ENCODE measurements at regions not wholly inside any gene's neighbourhood (a gene's known extent, or its start where the extent isn't known, plus 50 kb on each side); places are given as distances from the start of the nearest gene placed in this dataset.

- DNase-seq: no peak
- Histone ChIP-seq H3K4me1 (no peaks in the 10 kb centered on the region), H3K27me3 (no peaks in the 10 kb centered on the region), H3K36me3 (peaks cover 0 to 17% (median 9%) of the 10 kb centered on the region in 4 donors), H3K27ac (no peak overlapping the region), H3K4me3 (no peak overlapping the region), H3K9me3 (no peaks in the 10 kb centered on the region)
- TF ChIP-seq POLR2AphosphoS5 (IDR thresholded peaks at IDR 0.05): no peak
- no peak for TF ChIP-seq POLR2A (IDR thresholded peaks at IDR 0.05)
- TF ChIP-seq EP300 (IDR thresholded peaks at IDR 0.05; ENCODE audit: low read depth): no peak
- no peak for TF ChIP-seq CTCF (IDR thresholded peaks at IDR 0.05)
- in situ Hi-C loops (cut with MboI; ENCODE audit: low pct_ligation_motif_present in 1 of 4, low pct_unique_long_range_greater_than_20kb in 1 of 4, low sequenced_read_pairs in 3 of 4) (loop anchor here in 1 of 4 donors (25.0 kb wide), 1 partner anchor 95 kb away; no protein-coding TSS in a partner anchor), intact Hi-C loops (cut with DNase I; ENCODE audit: low total_unique reads) (no loop called here)
- 87 to 92% methylated on average over 1 of the region's 1 CpG for WGBS, 2 donors (ENCODE audit: low coverage in 1 of 2)
Measured at GRCh38 chr9:92232190-92232589, 61.3 kb downstream of the IARS1 start.

DNA sequence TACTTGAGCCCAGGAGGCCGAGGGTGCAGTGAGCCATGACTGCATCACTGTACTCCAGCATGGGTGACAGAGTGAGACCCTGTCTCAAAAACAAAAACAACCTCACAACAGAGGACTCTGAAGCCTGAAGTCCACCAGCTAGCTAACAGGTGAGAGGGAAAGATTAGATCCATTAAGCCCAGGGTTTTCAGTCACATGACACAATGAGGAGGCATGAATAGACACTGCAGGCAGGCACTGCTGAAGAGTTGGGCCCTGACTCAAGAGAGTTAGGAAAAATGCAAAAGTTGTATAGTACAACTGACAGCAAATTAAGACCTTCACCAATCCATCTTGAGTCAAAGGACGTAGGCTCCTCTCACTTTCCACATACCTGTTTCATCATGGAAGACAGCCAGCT, 64.9 kb downstream of the IARS1 start:
- Histone ChIP-seq H3K27ac (no peak overlapping the region), H3K27me3 (no peaks in the 10 kb centered on the region), H3K4me1 (no peaks in the 10 kb centered on the region), H3K4me3 (no peak overlapping the region), H3K36me3 (peaks cover 0 to 23% (median 6%) of the 10 kb centered on the region in 4 donors), H3K9me3 (no peaks in the 10 kb centered on the region)
- in situ Hi-C loops (cut with MboI; ENCODE audit: low pct_ligation_motif_present in 1 of 4, low pct_unique_long_range_greater_than_20kb in 1 of 4, low sequenced_read_pairs in 3 of 4) (loop anchor here in 1 of 4 donors (25.0 kb wide), 1 partner anchor 91 kb away; no protein-coding TSS in a partner anchor), intact Hi-C loops (cut with DNase I; ENCODE audit: low total_unique reads) (no loop called here)
- WGBS, 2 donors (ENCODE audit: low coverage in 1 of 2): 99 to 100% methylated on average over 1 to 2 of the region's 2 CpGs
- TF ChIP-seq CTCF (IDR thresholded peaks at IDR 0.05): no peak
- no peak for TF ChIP-seq POLR2AphosphoS5 (IDR thresholded peaks at IDR 0.05)
- TF ChIP-seq EP300 (IDR thresholded peaks at IDR 0.05; ENCODE audit: low read depth): no peak
- no peak for TF ChIP-seq POLR2A (IDR thresholded peaks at IDR 0.05)
- DNase-seq: no peak

DNA sequence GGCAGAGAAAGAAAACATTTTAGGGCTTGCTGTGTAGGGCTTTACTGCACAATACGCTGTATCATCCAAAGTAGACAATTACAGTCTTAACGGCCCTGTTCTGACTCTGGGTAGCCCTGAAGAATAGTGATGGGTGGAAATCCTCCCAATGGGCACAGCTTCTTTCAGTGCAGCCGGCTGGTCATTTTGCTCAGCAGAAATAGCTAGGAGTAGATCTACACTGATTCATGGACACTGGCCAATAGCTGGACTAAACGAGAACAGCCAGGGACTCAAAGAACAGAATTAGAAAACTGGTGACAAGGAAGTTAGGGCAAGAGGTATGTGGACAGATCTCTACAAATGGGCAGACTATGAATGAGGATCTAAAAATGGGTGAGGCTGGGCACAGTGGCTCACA, 69.3 kb downstream of the IARS1 start:
- TF ChIP-seq EP300 (IDR thresholded peaks at IDR 0.05; ENCODE audit: low read depth): no peak
- no peak for TF ChIP-seq POLR2A (IDR thresholded peaks at IDR 0.05)
- no peak for TF ChIP-seq POLR2AphosphoS5 (IDR thresholded peaks at IDR 0.05)
- no peak for TF ChIP-seq CTCF (IDR thresholded peaks at IDR 0.05)
- no peaks in the 10 kb centered on the region for H3K9me3 ChIP-seq
- no peaks in the 10 kb centered on the region for H3K4me1 ChIP-seq
- 30 to 91% methylated on average over 2 to 4 of the region's 4 CpGs for WGBS, 2 donors (ENCODE audit: low coverage in 1 of 2)
- H3K27me3 ChIP-seq: no peaks in the 10 kb centered on the region
- DNase-seq: no peak
- in situ Hi-C loops (cut with MboI; ENCODE audit: low pct_ligation_motif_present in 1 of 4, low pct_unique_long_range_greater_than_20kb in 1 of 4, low sequenced_read_pairs in 3 of 4) (no loop called here), intact Hi-C loops (cut with DNase I; ENCODE audit: low total_unique reads) (no loop called here)
- H3K36me3 ChIP-seq: peaks cover 0 to 35% (median 14%) of the 10 kb centered on the region in 4 donors
- H3K27ac ChIP-seq: no peak overlapping the region
- H3K4me3 ChIP-seq: no peak overlapping the region

GRCh38 chr9:92223758-92224157, 69.7 kb downstream of the IARS1 start:
- WGBS, 2 donors (ENCODE audit: low coverage in 1 of 2): 44 to 88% methylated on average over 1 to 2 of the region's 2 CpGs
- in situ Hi-C loops (cut with MboI; ENCODE audit: low pct_ligation_motif_present in 1 of 4, low pct_unique_long_range_greater_than_20kb in 1 of 4, low sequenced_read_pairs in 3 of 4): no loop called here
- no peaks in the 10 kb centered on the region for H3K4me1 ChIP-seq
- no peak overlapping the region for H3K4me3 ChIP-seq
- H3K27me3 ChIP-seq: no peaks in the 10 kb centered on the region
- no peaks in the 10 kb centered on the region for H3K9me3 ChIP-seq
- TF ChIP-seq CTCF (IDR thresholded peaks at IDR 0.05) (no peak), EP300 (IDR thresholded peaks at IDR 0.05; ENCODE audit: low read depth) (no peak), POLR2A (IDR thresholded peaks at IDR 0.05) (no peak), POLR2AphosphoS5 (IDR thresholded peaks at IDR 0.05) (no peak)
- no peak overlapping the region for H3K27ac ChIP-seq
- H3K36me3 ChIP-seq: peaks cover 0 to 33% (median 13%) of the 10 kb centered on the region in 4 donors
- no peak for DNase-seq
- intact Hi-C loops (cut with DNase I; ENCODE audit: low total_unique reads): no loop called here
